Lung (tissue), 11 donors: ENCODE measurements at regions not wholly inside any gene's neighbourhood (a gene's known extent, or its start where the extent isn't known, plus 50 kb on each side); places are given as distances from the start of the nearest gene placed in this dataset.
A peak's percentile ranks its signal among the peaks of the same experiment; 100 is the strongest.

ENCODE experiments used
- ATAC-seq: fragments of 200-7000 bp; cut with Tn5 transposase; one replicate; pipeline ENCODE4 v1.9.1; 2020; ENCODE audit warnings: moderate number of reproducible peaks; ENCODE audit not compliant: insufficient read depth, low FRiP score
- DNase-seq, 3 donors: peaks; one replicate each; pipeline ENCODE4 v3.0.0-alpha.2; 2013 to 2017
- H3K27ac ChIP-seq, 2 donors: one replicate each; pipeline ENCODE4 v1.5.1; 2013; ENCODE audit warnings: mild to moderate bottlenecking in 2 of 2, moderate library complexity in 2 of 2, control low read depth in 1 of 2, inconsistent platforms in 1 of 2, low read depth in 1 of 2, low read length in 1 of 2
- H3K27me3 ChIP-seq, 3 donors: one replicate each; pipeline ENCODE4 v1.5.1; 2013; ENCODE audit warnings: low read length in 2 of 3; ENCODE audit not compliant: control insufficient read depth in 3 of 3, insufficient read depth in 3 of 3
- H3K36me3 ChIP-seq, 4 donors: one replicate each; pipeline ENCODE4 v1.5.1; 2013; ENCODE audit warnings: low read length in 4 of 4, mild to moderate bottlenecking in 1 of 4, moderate library complexity in 1 of 4; ENCODE audit not compliant: control insufficient read depth in 4 of 4, insufficient read depth in 4 of 4
- H3K4me1 ChIP-seq, 5 donors: one replicate each; pipeline ENCODE4 v1.5.1; 2013; ENCODE audit warnings: low read length in 5 of 5, mild to moderate bottlenecking in 2 of 5, moderate library complexity in 1 of 5; ENCODE audit not compliant: control insufficient read depth in 5 of 5, insufficient read depth in 5 of 5
- H3K4me3 ChIP-seq: one replicate; pipeline ENCODE4 v1.5.1; 2013; ENCODE audit warnings: mild to moderate bottlenecking, control low read depth, moderate library complexity
- H3K9ac ChIP-seq, 2 donors: one replicate each; pipeline ENCODE4 v1.5.1; 2013; ENCODE audit warnings: low read length in 2 of 2, control low read depth in 1 of 2; ENCODE audit not compliant: insufficient read depth in 1 of 2
- H3K9me3 ChIP-seq, 4 donors: one replicate each; pipeline ENCODE4 v1.5.1; 2013; ENCODE audit warnings: low read length in 3 of 4, mild to moderate bottlenecking in 1 of 4, moderate library complexity in 1 of 4; ENCODE audit not compliant: control insufficient read depth in 4 of 4, insufficient read depth in 3 of 4
- CTCF ChIP-seq: IDR thresholded peaks from 2 replicates; pipeline ENCODE4 v1.5.1; 2012; ENCODE audit warnings: mild to moderate bottlenecking; ENCODE audit errors: control extremely low read depth, extremely low read depth
- WGBS, 2 donors: extraction: QIAGEN DNeasy Blood & Tissue Kit; methylation state at CpG; one replicate each; pipeline ENCODE4 v1.1.7; 2013; 5-methylcytosine and 5-hydroxymethylcytosine counted together
- donor health status: control.
- donor health status: control.
- donor health status: Bipolar disorder and iron deficiency.
- donor health status: healthy.
- donor health status: DM: yes; HTN: yes; CAD: no.

DNA sequence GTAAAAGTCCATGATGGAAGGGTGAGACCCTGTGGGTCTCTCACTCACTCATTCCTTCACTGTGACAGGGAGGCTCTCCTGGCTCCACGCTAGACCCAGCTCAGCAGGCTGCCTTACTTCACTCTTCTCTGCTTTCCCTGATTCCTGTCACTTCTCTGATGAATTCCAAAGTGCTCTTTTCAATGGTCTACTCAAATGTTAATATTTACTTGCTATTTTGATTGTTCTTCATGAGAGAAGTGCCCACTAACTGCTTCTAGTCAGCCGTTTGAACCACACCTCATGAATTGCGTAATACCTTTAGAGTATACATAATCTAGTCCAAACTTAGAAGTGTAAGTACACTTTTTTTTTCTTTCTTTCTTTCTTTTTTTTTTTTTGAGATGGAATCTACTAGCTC lies 1350.2 kb upstream of the RAG2 start:
- Histone ChIP-seq H3K27me3 (no peaks in the 10 kb centered on the region), H3K9ac (no peak overlapping the region), H3K27ac (no peak overlapping the region), H3K4me3 (no peak overlapping the region), H3K4me1 (peaks cover 0 to 8% (median 0%) of the 10 kb centered on the region in 5 donors), H3K36me3 (no peaks in the 10 kb centered on the region), H3K9me3 (no peaks in the 10 kb centered on the region)
- no peak for TF ChIP-seq CTCF
- DNase-seq: no peak
- peak; percentile 69 for ATAC-seq
- 53 to 59% methylated on average over 3 of the region's 3 CpGs for WGBS, 2 donors

DNA sequence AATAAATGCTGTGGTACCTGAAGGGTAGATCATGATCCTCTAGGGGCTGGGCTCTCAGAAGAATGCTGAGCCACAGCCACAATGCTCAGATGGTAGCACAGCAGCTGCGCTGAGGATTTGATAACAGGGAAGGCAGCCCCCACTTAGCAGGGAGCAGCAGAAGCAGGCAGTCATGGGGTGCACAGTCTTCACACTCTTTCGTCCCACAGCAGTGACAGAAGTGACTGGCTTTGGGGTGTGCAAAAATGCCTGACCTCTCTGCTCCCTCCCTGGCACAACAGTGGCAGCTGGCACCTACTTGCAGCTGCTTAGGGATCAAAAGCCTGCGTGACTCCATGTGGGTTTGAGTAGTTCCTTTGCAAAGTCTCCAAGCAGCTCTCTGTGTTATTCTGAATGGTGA lies 1349.8 kb upstream of the RAG2 start:
- ATAC-seq (no peak), DNase-seq (no peak)
- 64 to 79% methylated on average over 3 of the region's 3 CpGs for WGBS, 2 donors
- Histone ChIP-seq H3K36me3 (no peaks in the 10 kb centered on the region), H3K27ac (no peak overlapping the region), H3K27me3 (no peaks in the 10 kb centered on the region), H3K9me3 (no peaks in the 10 kb centered on the region), H3K4me1 (peaks cover 0 to 8% (median 0%) of the 10 kb centered on the region in 5 donors), H3K4me3 (no peak overlapping the region), H3K9ac (no peak overlapping the region)
- TF ChIP-seq CTCF: no peak

GRCh38 chr11:37946155-37946766 lies 1348.2 kb upstream of the RAG2 start:
- ATAC-seq (peak; percentile 72), DNase-seq (peak in 2 of 3 donors; percentile 40 to 44)

More at GRCh38 chr11:37946155-37946766, 1348.2 kb upstream of the RAG2 start:
- no peak for TF ChIP-seq CTCF
- peaks cover 0 to 8% (median 0%) of the 10 kb centered on the region in 5 donors for H3K4me1 ChIP-seq
- H3K4me3 ChIP-seq: no peak overlapping the region
- no peaks in the 10 kb centered on the region for H3K9me3 ChIP-seq
- no peaks in the 10 kb centered on the region for H3K36me3 ChIP-seq
- no peaks in the 10 kb centered on the region for H3K27me3 ChIP-seq
- WGBS, 2 donors: 67 to 70% methylated on average over 4 of the region's 4 CpGs
- no peak overlapping the region for H3K9ac ChIP-seq
- no peak overlapping the region for H3K27ac ChIP-seq
